ENCODE measurements at regions not wholly inside any gene's neighbourhood (a gene's known extent, or its start where the extent isn't known, plus 50 kb on each side); places are given as distances from the start of the nearest gene placed in this dataset.
"Not testable (repeated sequence)": the region's sequence is repeated elsewhere in the genome, so short reads cannot be mapped to it uniquely, and the experiment has no call there.

- DNase-seq (ENCODE audit: low spot score): no peak
Measured at GRCh38 chr13:62829486-62829885, 1413.8 kb upstream of the PCDH20 start.

GRCh38 chr13:62799931-62800436 is 1384.3 kb upstream of the PCDH20 start:
- no peak for DNase-seq (ENCODE audit: low spot score)

GRCh38 chr13:62799038-62799535 is 1383.4 kb upstream of the PCDH20 start:
- DNase-seq (ENCODE audit: low spot score): no peak

- no peak for DNase-seq (ENCODE audit: low spot score)
Measured at GRCh38 chr13:62793850-62794249, 1378.2 kb upstream of the PCDH20 start.

- DNase-seq (ENCODE audit: low spot score): no peak
Measured at GRCh38 chr13:62781866-62782265, 1366.2 kb upstream of the PCDH20 start.

GRCh38 chr13:62779161-62779560 is 1363.5 kb upstream of the PCDH20 start:
- no peak for DNase-seq (ENCODE audit: low spot score)

GRCh38 chr13:62767473-62767872 is 1351.8 kb upstream of the PCDH20 start:
- no peak for DNase-seq (ENCODE audit: low spot score)

GRCh38 chr13:62760724-62761123 is 1345.1 kb upstream of the PCDH20 start:
- DNase-seq (ENCODE audit: low spot score): no peak

- DNase-seq (ENCODE audit: low spot score): no peak
Measured at GRCh38 chr13:62747629-62748028, 1332.0 kb upstream of the PCDH20 start.

GRCh38 chr13:62747152-62747551 is 1331.5 kb upstream of the PCDH20 start:
- DNase-seq (ENCODE audit: low spot score): no peak

- DNase-seq (ENCODE audit: low spot score): not testable (repeated sequence)
Measured at GRCh38 chr13:62729746-62730145, 1314.1 kb upstream of the PCDH20 start.

GRCh38 chr13:62721893-62722292 is 1306.2 kb upstream of the PCDH20 start:
- DNase-seq (ENCODE audit: low spot score): no peak

GRCh38 chr13:62711948-62712347 is 1296.3 kb upstream of the PCDH20 start:
- DNase-seq (ENCODE audit: low spot score): not testable (repeated sequence)

- no peak for DNase-seq (ENCODE audit: low spot score)
Measured at GRCh38 chr13:62710787-62711186, 1295.1 kb upstream of the PCDH20 start.

- DNase-seq (ENCODE audit: low spot score): no peak
Measured at GRCh38 chr13:62706048-62706447, 1290.4 kb upstream of the PCDH20 start.

- no peak for DNase-seq (ENCODE audit: low spot score)
Measured at GRCh38 chr13:62704875-62705274, 1289.2 kb upstream of the PCDH20 start.

GRCh38 chr13:62702502-62702901 is 1286.9 kb upstream of the PCDH20 start:
- DNase-seq (ENCODE audit: low spot score): no peak

- DNase-seq (ENCODE audit: low spot score): no peak
Measured at GRCh38 chr13:62697701-62698100, 1282.1 kb upstream of the PCDH20 start.

GRCh38 chr13:62696490-62696889 is 1280.8 kb upstream of the PCDH20 start:
- DNase-seq (ENCODE audit: low spot score): no peak

- DNase-seq (ENCODE audit: low spot score): no peak
Measured at GRCh38 chr13:62687732-62688131, 1272.1 kb upstream of the PCDH20 start.

- no peak for DNase-seq (ENCODE audit: low spot score)
Measured at GRCh38 chr13:62684359-62684758, 1268.7 kb upstream of the PCDH20 start.

GRCh38 chr13:62682788-62683187 is 1267.1 kb upstream of the PCDH20 start:
- DNase-seq (ENCODE audit: low spot score): no peak

GRCh38 chr13:62678039-62678438 is 1262.4 kb upstream of the PCDH20 start:
- no peak for DNase-seq (ENCODE audit: low spot score)

- no peak for DNase-seq (ENCODE audit: low spot score)
Measured at GRCh38 chr13:62663767-62664166, 1248.1 kb upstream of the PCDH20 start.

GRCh38 chr13:62659365-62659764 is 1243.7 kb upstream of the PCDH20 start:
- no peak for DNase-seq (ENCODE audit: low spot score)
